Muscle layer of duodenum (tissue), 2 donors: ENCODE measurements at regions not wholly inside any gene's neighbourhood (a gene's known extent, or its start where the extent isn't known, plus 50 kb on each side); places are given as distances from the start of the nearest gene placed in this dataset.

Experiments used
- H3K27ac ChIP-seq: one replicate; pipeline ENCODE4 v1.7.0; 2013; ENCODE audit warnings: mild to moderate bottlenecking, low read length
- H3K27me3 ChIP-seq: one replicate; pipeline ENCODE4 v1.7.0; 2013; ENCODE audit warnings: low read depth, mild to moderate bottlenecking, control low read depth, low read length
- H3K36me3 ChIP-seq, 2 donors: one replicate each; pipeline ENCODE4 v1.7.0; 2013; ENCODE audit warnings: low read length in 2 of 2, control low read depth in 1 of 2, mild to moderate bottlenecking in 1 of 2; ENCODE audit not compliant: insufficient read depth in 2 of 2, control insufficient read depth in 1 of 2
- H3K4me1 ChIP-seq, 2 donors: one replicate each; pipeline ENCODE4 v1.7.0; 2013; ENCODE audit warnings: low read length in 2 of 2, mild to moderate bottlenecking in 2 of 2, control low read depth in 1 of 2, moderate library complexity in 1 of 2; ENCODE audit not compliant: insufficient read depth in 2 of 2, control insufficient read depth in 1 of 2
- H3K4me3 ChIP-seq, 2 donors: one replicate each; pipeline ENCODE4 v1.7.0; 2013; ENCODE audit warnings: low read length in 2 of 2, low read depth in 1 of 2, mild to moderate bottlenecking in 1 of 2
- H3K9me3 ChIP-seq, 2 donors: one replicate each; pipeline ENCODE4 v1.7.0; 2013; ENCODE audit warnings: low read length in 2 of 2, control low read depth in 1 of 2, mild to moderate bottlenecking in 1 of 2; ENCODE audit not compliant: control insufficient read depth in 1 of 2
- donor health status: healthy.

DNA sequence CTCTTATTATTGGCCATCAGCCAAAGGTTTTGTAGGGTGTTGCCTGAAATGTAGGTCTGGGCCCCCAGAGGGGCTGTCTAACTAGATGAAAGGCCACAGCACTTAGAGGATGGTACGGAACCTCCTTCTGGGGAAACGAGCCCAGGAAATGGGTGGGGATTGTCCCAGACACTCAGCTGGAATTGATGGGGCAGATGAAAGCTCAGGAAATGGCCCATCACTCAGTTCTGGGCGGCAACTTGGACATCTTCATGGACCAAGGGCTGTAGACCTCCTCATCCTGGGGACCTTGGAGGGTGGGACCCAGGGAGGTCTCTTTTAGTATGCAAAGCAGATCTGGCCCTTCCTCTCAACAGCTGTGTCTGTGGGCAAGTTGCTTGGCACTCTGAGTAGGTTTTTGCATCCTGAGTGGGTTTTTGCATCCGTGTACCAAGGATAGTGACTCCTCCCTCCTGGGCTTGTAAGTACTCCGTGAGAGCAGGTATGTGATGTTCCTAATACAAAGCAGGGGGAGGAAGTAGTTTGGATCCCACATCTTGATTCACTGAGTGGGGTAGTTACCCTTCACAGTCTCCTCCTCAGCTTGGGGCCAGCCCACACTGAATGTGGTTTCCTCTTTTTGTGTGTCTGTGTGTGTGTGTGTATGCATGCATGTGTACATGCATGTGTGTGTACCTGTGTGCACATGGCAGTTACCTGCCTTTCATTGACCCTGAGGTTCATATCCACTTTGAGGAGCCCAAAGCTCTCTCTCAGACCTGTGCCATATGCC lies 292.0 kb downstream of the RPLP1 start:
- Histone ChIP-seq H3K4me3 (no peak overlapping the region), H3K36me3 (no peaks in the 10 kb centered on the region), H3K27ac (no peak overlapping the region), H3K9me3 (peaks cover 4 to 8% of the 10 kb centered on the region in 2 donors), H3K27me3 (no peaks in the 10 kb centered on the region), H3K4me1 (no peaks in the 10 kb centered on the region)

DNA sequence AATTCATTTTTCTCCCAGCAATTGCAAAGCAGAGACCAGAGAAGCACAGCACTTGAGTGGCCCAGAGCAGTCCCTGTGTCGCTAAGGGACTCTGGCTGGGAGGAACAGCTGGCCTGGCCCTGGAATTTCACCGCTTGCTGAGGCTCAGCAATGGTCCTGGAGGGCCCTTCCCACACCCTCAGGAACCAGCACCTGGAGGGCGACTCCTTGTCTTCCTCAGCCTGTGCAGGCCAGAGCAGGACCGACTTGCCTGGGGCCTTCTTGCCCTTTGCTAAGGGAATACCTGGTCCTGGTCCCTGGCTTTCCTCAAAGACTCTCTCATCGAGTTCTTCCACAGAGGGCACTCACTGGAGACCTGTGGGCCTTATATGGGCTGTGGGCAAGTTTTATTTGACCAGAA lies 294.6 kb downstream of the RPLP1 start:
- Histone ChIP-seq H3K9me3 (no peaks in the 10 kb centered on the region), H3K27ac (no peak overlapping the region), H3K4me3 (no peak overlapping the region), H3K36me3 (no peaks in the 10 kb centered on the region), H3K4me1 (no peaks in the 10 kb centered on the region), H3K27me3 (no peaks in the 10 kb centered on the region)

DNA sequence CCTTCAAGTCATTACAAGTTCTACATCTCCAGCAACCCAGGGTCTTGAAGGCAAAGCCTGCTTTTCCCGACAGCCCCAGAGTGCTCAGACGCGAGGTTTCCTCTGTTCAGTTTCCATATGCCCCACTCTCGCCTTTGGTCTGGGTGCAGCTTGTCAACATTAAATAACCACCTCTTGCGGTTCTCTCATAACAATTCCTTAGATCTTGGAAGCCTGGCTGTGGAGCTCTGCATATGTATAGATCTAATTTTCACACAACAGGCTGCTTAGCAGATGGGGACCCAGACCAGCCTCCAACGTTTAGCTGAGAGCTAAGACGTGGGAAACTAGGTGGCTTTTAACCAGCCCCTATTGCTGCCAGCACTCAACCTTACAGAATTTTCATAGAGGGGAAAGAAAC lies 295.5 kb downstream of the RPLP1 start:
- H3K4me1 ChIP-seq, result no peaks in the 10 kb centered on the region
- no peak overlapping the region for H3K4me3 ChIP-seq
- no peaks in the 10 kb centered on the region for H3K36me3 ChIP-seq
- no peak overlapping the region for H3K27ac ChIP-seq
- H3K9me3 ChIP-seq, result no peaks in the 10 kb centered on the region
- no peaks in the 10 kb centered on the region for H3K27me3 ChIP-seq

DNA sequence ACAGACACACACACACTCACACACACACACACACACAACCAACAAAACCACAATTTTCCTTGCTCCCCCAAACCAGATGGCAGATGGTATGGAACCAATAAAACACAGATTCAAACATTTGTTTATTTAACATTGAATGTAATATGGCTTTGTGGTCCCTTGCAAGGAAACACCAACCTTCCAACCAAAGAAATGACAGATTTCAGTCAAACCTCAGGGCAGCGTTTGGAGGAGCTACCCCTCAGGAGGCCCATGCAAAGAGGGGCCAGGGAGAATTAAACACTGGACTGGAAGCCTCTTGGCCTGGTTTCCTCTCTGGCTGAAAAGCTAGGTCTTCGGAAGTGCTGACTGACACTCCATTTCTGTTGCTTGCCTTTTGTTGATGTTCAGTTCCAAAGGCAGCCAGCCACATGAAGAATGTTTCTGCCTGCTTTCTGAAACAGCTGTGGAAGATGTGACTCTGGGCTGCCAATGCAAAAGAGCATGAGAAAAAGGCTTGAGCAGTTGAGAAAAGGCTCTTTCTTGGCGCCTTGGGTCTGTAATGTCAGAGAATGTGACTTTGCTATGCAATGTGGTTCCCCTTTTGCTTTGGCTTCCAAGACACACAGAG lies 296.1 kb downstream of the RPLP1 start:
- no peaks in the 10 kb centered on the region for H3K27me3 ChIP-seq
- H3K36me3 ChIP-seq, result no peaks in the 10 kb centered on the region
- no peaks in the 10 kb centered on the region for H3K4me1 ChIP-seq
- H3K9me3 ChIP-seq, result peaks cover 0 to under 1% of the 10 kb centered on the region in 2 donors
- no peak overlapping the region for H3K27ac ChIP-seq
- no peak overlapping the region for H3K4me3 ChIP-seq

DNA sequence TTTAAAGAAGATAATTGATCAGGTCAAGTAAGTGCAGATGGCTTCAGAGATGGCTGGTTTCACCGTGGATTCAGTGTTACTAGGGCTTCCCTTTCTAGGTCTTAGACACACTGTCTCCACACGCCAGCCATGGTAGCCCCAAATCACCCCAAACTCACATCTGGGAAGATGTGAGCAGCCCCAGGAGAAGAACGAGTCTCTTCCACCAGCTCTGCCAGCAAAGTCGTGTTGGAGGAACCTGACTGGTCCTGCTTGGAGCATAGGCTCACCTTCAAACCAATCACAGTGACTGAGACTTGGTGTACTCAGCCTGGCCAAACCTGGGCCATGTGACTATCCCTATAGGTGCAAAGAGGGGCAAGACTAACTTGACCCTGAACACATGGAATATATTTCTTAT lies 296.7 kb downstream of the RPLP1 start:
- H3K27ac ChIP-seq, result no peak overlapping the region

DNA sequence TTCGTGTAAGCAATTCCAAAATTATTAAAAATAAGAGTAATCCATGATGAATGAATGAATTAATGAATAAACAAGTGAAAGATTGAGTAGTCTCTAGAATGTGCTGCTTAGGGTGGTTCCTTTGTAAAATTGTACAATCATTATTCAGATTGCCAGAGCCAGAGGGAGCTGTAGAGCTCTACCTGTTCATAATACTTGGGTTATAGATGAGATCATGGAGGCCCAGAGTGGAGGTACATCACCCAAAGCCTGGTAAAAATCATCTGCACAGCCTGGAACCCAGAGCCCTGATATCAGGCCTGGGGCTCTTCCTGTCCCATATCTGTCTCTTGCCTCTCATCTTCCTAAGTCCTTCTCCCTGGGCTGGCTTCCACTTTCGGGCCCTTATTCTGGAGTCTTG lies 297.2 kb downstream of the RPLP1 start:
- Histone ChIP-seq H3K9me3 (peaks cover 0 to 3% of the 10 kb centered on the region in 2 donors), H3K4me1 (no peaks in the 10 kb centered on the region), H3K4me3 (no peak overlapping the region), H3K27me3 (no peaks in the 10 kb centered on the region), H3K36me3 (no peaks in the 10 kb centered on the region), H3K27ac (no peak overlapping the region)

More for the DNA sequence above, 296.7 kb downstream of the RPLP1 start:
- no peaks in the 10 kb centered on the region for H3K36me3 ChIP-seq
- no peaks in the 10 kb centered on the region for H3K27me3 ChIP-seq
- H3K9me3 ChIP-seq, result peaks cover 0 to 3% of the 10 kb centered on the region in 2 donors
- H3K4me3 ChIP-seq, result no peak overlapping the region
- no peaks in the 10 kb centered on the region for H3K4me1 ChIP-seq

DNA sequence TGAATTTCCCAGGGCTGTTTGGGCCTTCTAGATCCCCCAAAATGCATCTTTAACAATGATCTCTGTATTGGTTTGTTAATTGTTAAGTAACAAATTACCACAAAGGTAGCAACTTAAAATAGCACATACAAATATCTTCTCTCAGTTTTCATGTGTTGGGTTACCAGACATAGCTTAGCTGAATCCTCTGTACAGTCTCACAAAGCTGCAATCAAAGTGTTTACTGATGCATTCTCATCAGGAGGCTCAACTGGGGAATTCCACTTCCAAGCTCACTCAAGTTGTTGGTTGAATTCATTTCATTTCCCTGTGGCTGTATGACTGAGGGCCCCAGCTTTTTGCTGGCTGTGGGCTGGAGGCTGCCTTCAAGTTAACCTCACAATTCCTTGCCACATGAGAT lies 297.6 kb downstream of the RPLP1 start:
- no peaks in the 10 kb centered on the region for H3K27me3 ChIP-seq
- no peak overlapping the region for H3K4me3 ChIP-seq
- H3K9me3 ChIP-seq, result peaks cover 0 to 3% of the 10 kb centered on the region in 2 donors
- no peaks in the 10 kb centered on the region for H3K36me3 ChIP-seq
- no peaks in the 10 kb centered on the region for H3K4me1 ChIP-seq
- H3K27ac ChIP-seq, result no peak overlapping the region

DNA sequence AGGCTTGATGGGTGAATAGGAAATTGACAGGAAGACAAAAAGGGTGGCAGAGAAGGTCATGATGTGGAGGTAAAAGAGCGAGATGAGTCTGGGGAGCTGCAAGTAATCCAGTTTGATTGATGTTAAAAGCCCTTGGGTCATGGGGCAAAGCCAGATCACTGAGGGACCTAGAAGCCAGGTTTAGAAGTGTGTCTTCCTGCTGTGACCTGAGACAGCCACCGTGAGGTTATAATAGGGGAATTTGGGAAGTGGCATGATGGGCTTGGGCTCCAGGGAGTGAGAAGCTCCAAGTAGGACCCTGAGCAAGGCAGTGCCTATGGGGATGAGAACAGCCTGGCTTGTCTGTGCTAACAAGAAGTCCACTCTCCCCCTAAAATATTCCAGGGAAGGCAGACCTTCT lies 298.5 kb downstream of the RPLP1 start:
- Histone ChIP-seq H3K27ac (no peak overlapping the region), H3K27me3 (no peaks in the 10 kb centered on the region)

DNA sequence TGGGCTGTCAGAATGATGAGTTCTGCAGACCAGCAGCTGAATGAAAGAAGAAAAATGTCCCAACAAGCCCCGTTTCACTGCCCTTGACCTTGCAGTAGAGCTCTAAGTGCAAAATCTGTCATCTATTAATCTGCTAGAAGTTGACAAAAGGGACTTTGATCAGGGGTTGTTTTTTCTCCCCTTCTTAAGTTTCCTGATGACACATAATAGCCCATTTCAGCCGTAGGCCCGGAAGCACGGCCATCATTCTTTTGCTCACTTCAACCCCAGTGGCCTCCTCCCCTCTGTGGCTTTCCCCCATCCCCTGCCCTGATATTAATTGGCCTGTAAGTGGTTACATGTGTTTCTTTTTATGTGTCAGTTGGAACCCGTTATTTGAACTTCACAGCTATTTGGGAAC lies 298.9 kb downstream of the RPLP1 start:
- Histone ChIP-seq H3K36me3 (no peaks in the 10 kb centered on the region), H3K27ac (no peak overlapping the region), H3K4me3 (no peak overlapping the region), H3K4me1 (no peaks in the 10 kb centered on the region), H3K27me3 (no peaks in the 10 kb centered on the region), H3K9me3 (peaks cover 0 to 3% of the 10 kb centered on the region in 2 donors)

More for the DNA sequence above, 298.5 kb downstream of the RPLP1 start:
- Histone ChIP-seq H3K4me1 (no peaks in the 10 kb centered on the region), H3K9me3 (peaks cover 0 to 3% of the 10 kb centered on the region in 2 donors), H3K4me3 (no peak overlapping the region), H3K36me3 (no peaks in the 10 kb centered on the region)

DNA sequence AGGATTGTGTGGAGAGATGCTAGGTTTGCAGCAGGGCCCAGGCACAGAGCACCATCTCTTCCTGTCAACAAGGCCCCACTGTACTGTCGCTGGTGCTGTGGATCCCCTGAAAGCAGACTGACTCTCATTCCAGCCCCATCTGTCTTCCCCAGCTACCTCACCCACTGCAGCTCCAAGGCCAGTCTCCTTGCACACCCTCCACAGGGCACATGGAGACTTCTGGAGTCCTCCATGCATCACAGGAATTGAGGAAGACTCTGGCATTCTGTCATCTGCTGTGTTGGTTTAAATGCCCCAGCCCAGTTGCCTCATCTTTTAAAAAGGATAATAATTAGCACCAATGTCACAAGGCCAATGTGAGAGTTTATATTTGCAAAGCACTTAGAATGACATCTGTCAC lies 301.2 kb downstream of the RPLP1 start:
- Histone ChIP-seq H3K36me3 (no peaks in the 10 kb centered on the region), H3K27ac (no peak overlapping the region), H3K4me1 (peaks cover 0 to 4% of the 10 kb centered on the region in 2 donors), H3K4me3 (no peak overlapping the region), H3K27me3 (no peaks in the 10 kb centered on the region), H3K9me3 (peaks cover 0 to 3% of the 10 kb centered on the region in 2 donors)

DNA sequence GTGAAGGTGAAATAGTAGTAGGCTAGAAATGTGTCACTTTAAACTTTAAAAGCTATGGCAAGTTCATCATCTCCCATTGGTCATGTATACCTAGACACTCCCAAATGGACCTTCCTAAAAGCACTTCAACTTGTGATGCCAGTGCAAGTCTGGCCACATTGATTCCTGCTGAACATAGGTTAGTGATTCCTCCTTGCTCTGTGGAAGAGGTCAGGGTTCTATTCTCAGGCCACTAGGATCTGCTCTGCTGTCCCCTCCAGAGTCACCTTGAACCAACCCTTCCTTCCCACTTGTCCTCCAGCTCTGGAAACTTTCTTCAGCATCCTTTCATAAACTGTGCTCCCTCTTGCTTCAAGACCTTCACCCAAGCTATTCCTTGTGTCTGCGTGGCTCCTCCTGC lies 301.7 kb downstream of the RPLP1 start:
- Histone ChIP-seq H3K9me3 (peaks cover 0 to 3% of the 10 kb centered on the region in 2 donors), H3K4me3 (no peak overlapping the region), H3K27me3 (no peaks in the 10 kb centered on the region), H3K36me3 (no peaks in the 10 kb centered on the region), H3K27ac (no peak overlapping the region), H3K4me1 (peaks cover 0 to 4% of the 10 kb centered on the region in 2 donors)
